DMS114 treated with DMSO at 0.1 percent for 48 hours (cell line): ENCODE measurements at regions not wholly inside any gene's neighbourhood (a gene's known extent, or its start where the extent isn't known, plus 50 kb on each side); places are given as distances from the start of the nearest gene placed in this dataset.
"Not testable (repeated sequence)": the region's sequence is repeated elsewhere in the genome, so short reads cannot be mapped to it uniquely, and the experiment has no call there.

Experiments
- DNase-seq: peaks from one replicate; lab custom pipeline; 2025; ENCODE audit not compliant: unreplicated experiment; lab: John Stamatoyannopoulos, UW

GRCh38 chr9:126166291-126166690 is 160.3 kb upstream of the MVB12B start:
- DNase-seq, result no peak

GRCh38 chr9:126166866-126167265 is 159.8 kb upstream of the MVB12B start:
- DNase-seq, result no peak

GRCh38 chr9:126169736-126170135 is 156.9 kb upstream of the MVB12B start:
- DNase-seq, result no peak

- no peak for DNase-seq
Measured at GRCh38 chr9:126170286-126170823, 156.3 kb upstream of the MVB12B start.

GRCh38 chr9:126171641-126172040 is 155.0 kb upstream of the MVB12B start:
- DNase-seq, result no peak

GRCh38 chr9:126173401-126173800 is 153.2 kb upstream of the MVB12B start:
- no peak for DNase-seq

- DNase-seq, result no peak
Measured at GRCh38 chr9:126173929-126174328, 152.7 kb upstream of the MVB12B start.

GRCh38 chr9:126183266-126183665 is 143.4 kb upstream of the MVB12B start:
- DNase-seq, result no peak

- DNase-seq, result not testable (repeated sequence)
Measured at GRCh38 chr9:126190994-126191393, 135.6 kb upstream of the MVB12B start.

GRCh38 chr9:126198854-126199253 is 127.8 kb upstream of the MVB12B start:
- no peak for DNase-seq

GRCh38 chr9:126203313-126203712 is 123.3 kb upstream of the MVB12B start:
- no peak for DNase-seq

- no peak for DNase-seq
Measured at GRCh38 chr9:126204197-126204596, 122.4 kb upstream of the MVB12B start.

GRCh38 chr9:126204708-126205225 is 121.9 kb upstream of the MVB12B start:
- no peak for DNase-seq

- DNase-seq, result no peak
Measured at GRCh38 chr9:126205265-126205664, 121.4 kb upstream of the MVB12B start.

GRCh38 chr9:126205845-126206498 is 120.7 kb upstream of the MVB12B start:
- DNase-seq, result no peak

- DNase-seq, result no peak
Measured at GRCh38 chr9:126207256-126207655, 119.4 kb upstream of the MVB12B start.

- DNase-seq, result no peak
Measured at GRCh38 chr9:126208216-126208758, 118.3 kb upstream of the MVB12B start.

GRCh38 chr9:126211441-126212074 is 115.1 kb upstream of the MVB12B start:
- no peak for DNase-seq

GRCh38 chr9:126215486-126215885 is 111.1 kb upstream of the MVB12B start:
- no peak for DNase-seq

GRCh38 chr9:126216826-126217225 is 109.8 kb upstream of the MVB12B start:
- no peak for DNase-seq

GRCh38 chr9:126217250-126217653 is 109.4 kb upstream of the MVB12B start:
- no peak for DNase-seq

GRCh38 chr9:126217797-126218196 is 108.8 kb upstream of the MVB12B start:
- no peak for DNase-seq
